HG02588 (cell line): ENCODE measurements at regions not wholly inside any gene's neighbourhood (a gene's known extent, or its start where the extent isn't known, plus 50 kb on each side); places are given as distances from the start of the nearest gene placed in this dataset.
"Not testable (repeated sequence)": the region's sequence is repeated elsewhere in the genome, so short reads cannot be mapped to it uniquely, and the experiment has no call there.

Source experiments
- ATAC-seq: cut with Tn5 transposase; IDR thresholded peaks from one replicate; pipeline ENCODE4 v1.9.1; 2021; ENCODE audit warnings: mild to moderate bottlenecking, moderate library complexity; ENCODE audit not compliant: unreplicated experiment

GRCh38 chr6:56840467-56841380, 114.2 kb upstream of the BEND6 start:
- no peak for ATAC-seq

DNA sequence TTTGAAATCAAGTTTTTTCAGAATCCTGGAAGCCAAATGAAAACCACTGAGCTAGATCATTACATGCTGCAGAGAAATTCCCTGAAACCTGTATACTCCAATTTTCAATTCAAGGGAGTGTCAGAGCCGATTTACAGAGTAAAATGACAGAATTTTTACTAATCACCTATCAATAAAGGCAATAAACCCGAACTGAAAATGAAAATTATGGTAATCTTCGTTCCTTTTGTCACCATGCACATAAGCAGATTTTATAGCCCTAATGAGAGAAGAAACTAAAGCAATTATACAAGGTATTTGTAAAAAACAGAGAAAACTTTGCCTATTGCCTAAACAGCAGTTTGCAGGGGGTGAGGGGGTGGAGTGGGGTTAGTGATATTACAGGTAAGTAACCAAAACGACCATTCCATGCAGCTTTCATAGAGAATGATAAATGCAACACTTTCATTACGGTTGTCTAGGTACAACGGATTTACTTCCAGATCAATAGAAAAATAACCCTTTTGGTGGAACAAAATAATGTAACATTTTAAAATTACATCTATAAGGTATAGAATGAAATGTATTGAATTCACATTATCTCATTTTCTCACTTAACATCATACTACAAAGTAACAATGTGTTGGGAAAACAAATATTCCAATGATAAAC, 115.2 kb upstream of the BEND6 start:
- ATAC-seq, result no peak

GRCh38 chr6:56838965-56839364, 115.9 kb upstream of the BEND6 start:
- no peak for ATAC-seq

- ATAC-seq, result no peak
Measured at GRCh38 chr6:56838016-56838555, 116.8 kb upstream of the BEND6 start.

DNA sequence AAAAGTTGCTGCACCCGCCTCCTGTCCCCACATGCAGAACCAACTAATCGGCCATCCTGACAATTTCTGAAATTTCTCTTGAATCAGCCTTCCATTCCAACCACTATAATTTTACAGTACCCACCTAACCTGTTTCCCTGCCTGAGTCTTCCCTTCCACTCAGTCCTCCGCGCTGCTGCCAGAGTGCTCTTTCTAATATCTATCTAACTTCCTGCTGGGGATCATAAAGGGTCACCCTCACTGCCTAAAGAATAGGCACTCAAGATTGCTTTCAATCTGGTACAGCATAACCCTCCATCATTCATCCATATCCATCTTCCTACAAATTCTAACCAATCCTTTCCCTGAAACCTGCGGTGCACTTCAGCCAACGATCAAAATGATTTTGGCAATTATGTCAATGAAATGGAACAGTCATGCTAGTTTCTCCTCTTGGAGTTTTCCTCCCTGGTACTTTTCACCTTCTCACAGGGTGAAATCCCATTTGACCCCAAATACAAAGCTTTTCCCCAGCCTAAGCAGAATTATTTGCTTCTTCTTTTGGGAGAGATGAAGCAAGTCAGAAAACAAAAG, 117.5 kb upstream of the BEND6 start:
- ATAC-seq, result no peak

- no peak for ATAC-seq
Measured at GRCh38 chr6:56835612-56836011, 119.3 kb upstream of the BEND6 start.

GRCh38 chr6:56833873-56834272, 121.0 kb upstream of the BEND6 start:
- ATAC-seq, result no peak

GRCh38 chr6:56833127-56833791, 121.6 kb upstream of the BEND6 start:
- ATAC-seq, result no peak

DNA sequence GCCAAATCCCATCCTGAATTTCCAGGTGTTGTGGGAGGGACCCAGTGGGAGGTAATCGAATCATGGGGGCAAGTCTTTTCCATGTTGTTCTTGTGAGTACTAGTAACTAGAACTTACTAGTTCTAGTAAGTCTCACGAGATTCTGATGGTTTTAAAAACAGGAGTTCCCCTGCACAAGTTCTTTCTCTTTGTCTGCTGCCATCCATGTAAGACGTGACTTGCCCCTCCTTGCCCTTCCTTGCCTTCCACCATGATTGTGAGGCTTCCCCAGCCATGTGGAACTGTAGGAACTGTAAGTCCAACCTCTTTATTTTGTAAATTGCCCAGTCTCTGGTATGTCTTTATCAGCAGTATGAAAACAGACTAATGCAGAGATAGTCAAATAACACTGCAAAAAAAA, 122.7 kb upstream of the BEND6 start:
- ATAC-seq, result no peak

DNA sequence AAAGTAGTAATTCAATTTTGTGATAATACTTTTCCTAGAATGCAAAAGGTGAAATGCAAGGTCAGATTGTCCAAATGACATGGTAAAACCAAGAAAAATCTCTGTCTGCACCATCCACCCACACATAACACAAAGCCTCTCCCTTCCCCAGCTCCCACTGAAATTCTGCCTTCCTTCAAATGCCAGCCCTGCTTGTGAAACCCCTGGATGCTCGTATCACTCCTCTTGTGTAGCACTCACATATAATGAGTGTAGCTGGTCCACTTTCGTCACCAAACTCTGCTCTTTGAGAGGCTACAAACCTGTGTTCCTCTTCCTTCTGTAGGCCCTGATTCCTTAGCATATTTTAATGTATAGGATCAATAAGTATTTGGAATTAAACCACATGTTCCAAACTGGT, 123.6 kb upstream of the BEND6 start:
- no peak for ATAC-seq

DNA sequence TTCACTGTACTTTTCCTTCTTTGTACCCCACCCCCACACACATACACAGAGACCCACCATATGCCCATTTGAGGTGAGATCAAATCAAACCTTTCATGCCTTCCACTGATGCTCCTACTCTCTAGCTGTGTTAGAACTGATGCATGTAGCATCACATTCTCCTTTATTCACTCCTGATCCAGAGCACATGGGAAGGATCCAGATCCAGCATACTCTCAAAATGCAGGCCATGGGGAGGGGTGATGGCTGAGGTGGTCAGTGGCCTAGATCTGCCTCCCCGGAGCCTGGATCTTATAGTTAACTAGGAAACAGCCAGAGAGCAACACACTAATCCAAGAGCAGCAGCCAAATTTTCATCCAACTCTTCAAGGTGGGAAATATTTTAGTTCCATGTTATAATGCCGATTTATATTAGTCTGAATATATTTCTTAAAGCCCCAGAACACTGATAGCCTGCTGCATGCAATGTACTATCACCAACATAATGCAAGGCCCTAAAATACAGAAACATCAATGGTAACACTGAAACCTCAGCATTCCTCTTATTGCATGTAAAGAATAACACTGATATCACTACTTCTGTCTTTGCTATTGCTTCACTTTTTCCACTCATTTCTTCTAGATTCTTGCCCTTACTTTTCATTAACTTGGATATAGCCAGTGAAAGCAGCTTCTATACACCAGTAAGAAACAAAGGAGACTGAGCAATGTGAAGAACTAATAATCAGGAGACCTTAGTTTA, 126.8 kb upstream of the BEND6 start:
- no peak for ATAC-seq

DNA sequence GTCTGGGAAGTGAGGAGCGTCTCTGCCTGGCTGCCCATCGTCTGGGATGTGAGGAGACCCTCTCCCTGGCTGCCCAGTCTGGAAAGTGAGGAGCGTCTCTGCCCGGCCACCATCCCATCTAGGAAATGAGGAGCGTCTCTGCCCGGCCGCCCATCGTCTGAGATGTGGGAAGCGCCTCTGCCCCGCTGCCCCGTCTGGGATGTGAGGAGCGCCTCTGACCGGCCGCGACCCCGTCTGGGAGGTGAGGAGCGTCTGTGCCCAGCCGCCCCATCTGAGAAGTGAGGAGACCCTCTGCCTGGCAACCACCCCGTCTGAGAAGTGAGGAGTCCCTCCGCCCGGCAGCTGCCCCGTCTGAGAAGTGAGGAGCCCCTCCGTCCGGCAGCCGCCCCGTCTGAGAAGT, 130.5 kb upstream of the BEND6 start:
- not testable (repeated sequence) for ATAC-seq

GRCh38 chr6:56821005-56821432, 133.9 kb upstream of the BEND6 start:
- no peak for ATAC-seq

- no peak for ATAC-seq
Measured at GRCh38 chr6:56820060-56820459, 134.8 kb upstream of the BEND6 start.

- no peak for ATAC-seq
Measured at GRCh38 chr6:56819604-56820003, 135.3 kb upstream of the BEND6 start.

DNA sequence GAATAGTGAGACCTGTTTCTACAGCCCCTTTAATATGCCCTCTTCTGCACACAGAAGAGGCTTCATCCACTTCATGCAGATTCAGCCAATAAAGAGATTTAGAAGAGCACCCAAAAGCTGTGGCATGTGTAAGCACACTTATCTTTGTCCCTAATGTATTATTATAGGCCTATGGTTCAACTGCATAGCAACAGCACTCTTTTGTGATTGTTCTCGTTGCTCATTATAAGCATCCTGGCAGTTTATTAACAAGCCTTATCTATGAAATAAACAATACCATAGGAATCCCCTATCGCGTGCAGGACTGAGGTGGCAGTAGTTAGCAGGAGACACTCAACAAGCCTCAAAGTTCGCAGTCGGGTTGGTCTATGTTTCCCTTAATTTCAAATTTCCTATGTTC, 138.5 kb upstream of the BEND6 start:
- no peak for ATAC-seq

DNA sequence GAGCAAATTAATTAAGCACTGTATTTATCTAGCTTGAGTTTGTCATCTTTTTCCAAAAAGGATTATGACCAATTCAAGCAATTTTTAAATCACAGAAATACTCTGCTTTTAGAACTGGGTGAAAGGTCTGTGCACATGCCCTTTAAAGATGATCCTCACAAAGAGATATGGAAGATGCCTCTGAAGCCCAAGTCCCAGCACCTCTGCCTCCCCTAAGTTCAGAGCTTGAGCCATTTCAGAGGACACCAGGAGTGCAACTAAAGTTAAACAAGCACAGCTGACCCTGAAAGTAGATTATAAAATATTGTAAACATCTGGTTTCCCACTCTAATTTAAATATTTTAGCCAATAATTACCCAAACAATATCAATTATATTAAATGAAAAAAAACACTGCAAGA, 139.5 kb upstream of the BEND6 start:
- ATAC-seq, result no peak

- ATAC-seq, result no peak
Measured at GRCh38 chr6:56814802-56815201, 140.1 kb upstream of the BEND6 start.

DNA sequence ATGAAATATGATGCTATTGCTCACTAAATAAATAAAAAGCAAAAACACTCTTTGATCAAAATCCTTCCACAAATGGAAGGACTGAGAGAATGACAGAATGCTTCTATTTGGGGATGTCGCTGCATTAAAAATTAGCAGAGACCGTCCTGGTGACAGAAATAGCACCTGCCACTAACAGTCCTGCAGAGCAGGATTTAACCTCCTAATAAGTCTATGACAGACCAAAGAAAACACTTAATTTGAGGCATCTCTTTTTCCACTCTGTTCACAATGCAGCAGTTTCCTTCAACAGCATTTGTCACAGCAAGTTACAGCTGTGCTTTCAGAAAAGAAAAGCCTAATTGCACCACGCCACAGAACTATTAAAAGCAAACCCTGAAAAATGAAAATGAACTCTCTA, 140.6 kb upstream of the BEND6 start:
- no peak for ATAC-seq

DNA sequence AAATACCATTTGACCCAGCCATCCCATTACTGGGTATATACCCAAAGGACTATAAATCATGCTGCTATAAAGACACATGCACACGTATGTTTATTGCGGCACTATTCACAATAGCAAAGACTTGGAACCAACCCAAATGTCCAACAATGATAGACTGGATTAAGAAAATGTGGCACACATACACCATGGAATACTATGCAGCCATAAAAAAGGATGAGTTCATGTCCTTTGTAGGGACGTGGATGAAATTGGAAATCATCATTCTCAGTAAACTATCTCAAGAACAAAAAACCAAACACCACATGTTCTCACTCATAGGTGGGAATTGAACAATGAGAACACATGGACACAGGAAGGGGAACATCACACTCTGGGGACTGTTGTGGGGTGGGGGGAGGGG, 142.1 kb upstream of the BEND6 start:
- ATAC-seq, result not testable (repeated sequence)
